ENCODE measurements at regions not wholly inside any gene's neighbourhood (a gene's known extent, or its start where the extent isn't known, plus 50 kb on each side); places are given as distances from the start of the nearest gene placed in this dataset.
"Not testable (repeated sequence)": the region's sequence is repeated elsewhere in the genome, so short reads cannot be mapped to it uniquely, and the experiment has no call there.

DNA sequence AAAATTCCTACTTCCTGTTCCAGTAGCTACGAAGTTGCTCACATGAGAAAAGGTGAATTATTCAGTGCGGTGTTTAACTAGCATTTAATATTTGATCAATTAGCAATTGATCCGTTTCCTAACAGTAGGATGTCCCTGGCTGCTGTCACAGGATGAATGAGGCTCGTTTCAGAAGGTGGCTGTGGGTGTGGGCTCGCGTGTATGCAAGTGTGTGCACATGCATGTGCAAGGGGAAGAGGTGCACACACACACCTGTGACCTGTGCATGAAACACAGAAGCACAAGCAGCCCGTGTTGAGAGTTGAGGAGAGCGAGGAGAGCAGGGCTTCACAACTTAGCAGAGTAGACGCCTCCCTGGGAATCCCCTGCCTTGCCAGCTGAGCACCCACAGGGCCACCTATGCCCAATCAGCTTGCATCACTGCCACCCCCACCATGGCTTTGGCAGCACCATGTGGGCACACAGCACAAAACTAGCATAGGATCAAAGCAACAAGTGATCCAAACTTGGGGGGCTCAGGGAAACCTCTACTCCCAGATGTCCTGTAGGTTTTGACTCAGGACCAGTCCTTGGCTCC, 107.2 kb downstream of the C5orf15 start:
- Histone ChIP-seq H3K27ac (no peak overlapping the region), H3K9me3 (peaks cover 0 to 3% (median 0%) of the 10 kb centered on the region in 4 donors), H3K4me1 (no peaks in the 10 kb centered on the region), H3K36me3 (no peaks in the 10 kb centered on the region), H3K4me3 (no peak overlapping the region), H3K27me3 (no peaks in the 10 kb centered on the region)
- DNase-seq: no peak
- TF ChIP-seq POLR2A (IDR thresholded peaks at IDR 0.05): no peak
- no peak for TF ChIP-seq EP300 (IDR thresholded peaks at IDR 0.05)
- TF ChIP-seq POLR2AphosphoS5 (IDR thresholded peaks at IDR 0.05): no peak
- TF ChIP-seq, protein P1, sequence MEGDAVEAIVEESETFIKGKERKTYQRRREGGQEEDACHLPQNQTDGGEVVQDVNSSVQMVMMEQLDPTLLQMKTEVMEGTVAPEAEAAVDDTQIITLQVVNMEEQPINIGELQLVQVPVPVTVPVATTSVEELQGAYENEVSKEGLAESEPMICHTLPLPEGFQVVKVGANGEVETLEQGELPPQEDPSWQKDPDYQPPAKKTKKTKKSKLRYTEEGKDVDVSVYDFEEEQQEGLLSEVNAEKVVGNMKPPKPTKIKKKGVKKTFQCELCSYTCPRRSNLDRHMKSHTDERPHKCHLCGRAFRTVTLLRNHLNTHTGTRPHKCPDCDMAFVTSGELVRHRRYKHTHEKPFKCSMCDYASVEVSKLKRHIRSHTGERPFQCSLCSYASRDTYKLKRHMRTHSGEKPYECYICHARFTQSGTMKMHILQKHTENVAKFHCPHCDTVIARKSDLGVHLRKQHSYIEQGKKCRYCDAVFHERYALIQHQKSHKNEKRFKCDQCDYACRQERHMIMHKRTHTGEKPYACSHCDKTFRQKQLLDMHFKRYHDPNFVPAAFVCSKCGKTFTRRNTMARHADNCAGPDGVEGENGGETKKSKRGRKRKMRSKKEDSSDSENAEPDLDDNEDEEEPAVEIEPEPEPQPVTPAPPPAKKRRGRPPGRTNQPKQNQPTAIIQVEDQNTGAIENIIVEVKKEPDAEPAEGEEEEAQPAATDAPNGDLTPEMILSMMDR (IDR thresholded peaks at IDR 0.05): no peak
- WGBS, 2 donors: 57 to 77% methylated on average over 6 to 8 of the region's 9 CpGs
- ATAC-seq (ENCODE audit: low FRiP score in 2 of 2): no peak

DNA sequence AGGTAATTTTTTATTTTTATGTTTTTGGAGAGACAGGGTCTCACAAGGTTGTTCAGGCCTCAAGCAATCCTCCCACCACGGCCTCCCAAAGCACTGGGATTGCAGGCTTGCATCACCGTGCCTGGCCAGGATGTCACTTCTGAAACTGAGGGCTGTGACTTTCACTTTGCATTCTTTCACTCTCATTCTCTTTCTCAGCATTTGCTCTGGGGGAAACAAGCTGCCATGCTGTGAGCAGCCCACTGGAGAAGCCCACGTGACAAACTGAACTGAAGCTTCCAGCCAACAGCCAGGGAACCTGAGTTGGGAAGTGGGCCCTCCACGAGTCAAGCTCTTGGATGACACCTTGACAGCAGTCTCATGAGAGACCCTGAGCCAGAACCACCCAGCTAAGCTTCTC, 109.4 kb downstream of the C5orf15 start:
- ATAC-seq (ENCODE audit: low FRiP score in 2 of 2): no peak
- H3K4me3 ChIP-seq: no peak overlapping the region
- 63 to 78% methylated on average over 4 of the region's 4 CpGs for WGBS, 2 donors
- H3K9me3 ChIP-seq: peaks cover 0 to 3% (median 0%) of the 10 kb centered on the region in 4 donors
- no peak for DNase-seq
- H3K27me3 ChIP-seq: no peaks in the 10 kb centered on the region
- no peak overlapping the region for H3K27ac ChIP-seq
- no peaks in the 10 kb centered on the region for H3K36me3 ChIP-seq
- no peak for TF ChIP-seq POLR2A (IDR thresholded peaks at IDR 0.05)
- TF ChIP-seq, protein P1 (IDR thresholded peaks at IDR 0.05): no peak
- H3K4me1 ChIP-seq: no peaks in the 10 kb centered on the region

DNA sequence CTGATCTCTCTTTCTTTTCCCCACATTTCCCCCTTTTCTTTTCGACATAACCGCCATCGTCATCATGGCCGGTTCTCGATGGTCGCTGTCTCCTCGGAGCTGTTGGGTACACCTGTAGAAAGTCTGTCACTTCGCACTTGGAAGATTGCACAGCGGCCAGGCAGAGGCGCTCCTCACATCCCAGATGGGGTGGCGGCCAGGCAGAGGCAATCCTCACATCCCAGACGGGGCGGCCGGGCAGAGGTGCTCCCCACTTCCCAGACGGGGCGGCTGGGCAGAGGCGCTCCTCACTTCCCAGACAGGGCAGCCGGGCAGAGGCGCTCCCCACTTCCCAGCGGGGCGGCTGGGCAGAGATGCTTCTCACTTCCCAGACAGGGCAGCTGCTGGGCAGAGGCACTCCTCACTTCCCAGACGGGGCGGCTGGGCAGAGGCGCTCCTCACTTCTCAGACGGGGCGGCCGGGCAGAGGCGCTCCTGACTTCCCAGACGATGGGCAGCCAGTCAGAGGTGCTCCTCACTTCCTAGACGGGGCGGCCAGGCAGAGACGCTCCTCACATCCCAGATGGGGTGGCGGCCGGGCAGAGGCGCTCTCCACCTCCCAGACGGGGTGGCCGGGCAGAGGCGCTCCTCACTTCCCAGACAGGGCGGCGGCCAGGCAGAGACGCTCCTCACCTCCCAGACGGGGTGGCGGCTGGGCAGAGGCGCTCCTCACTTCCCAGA, 110.7 kb downstream of the C5orf15 start:
- not testable (repeated sequence) for H3K27ac ChIP-seq; H3K9me3 ChIP-seq; H3K27me3 ChIP-seq; H3K4me3 ChIP-seq; H3K4me1 ChIP-seq; ATAC-seq (ENCODE audit: low FRiP score in 2 of 2); H3K36me3 ChIP-seq; DNase-seq
- WGBS, 2 donors: 89 to 92% methylated on average over 20 to 44 of the region's 44 CpGs

DNA sequence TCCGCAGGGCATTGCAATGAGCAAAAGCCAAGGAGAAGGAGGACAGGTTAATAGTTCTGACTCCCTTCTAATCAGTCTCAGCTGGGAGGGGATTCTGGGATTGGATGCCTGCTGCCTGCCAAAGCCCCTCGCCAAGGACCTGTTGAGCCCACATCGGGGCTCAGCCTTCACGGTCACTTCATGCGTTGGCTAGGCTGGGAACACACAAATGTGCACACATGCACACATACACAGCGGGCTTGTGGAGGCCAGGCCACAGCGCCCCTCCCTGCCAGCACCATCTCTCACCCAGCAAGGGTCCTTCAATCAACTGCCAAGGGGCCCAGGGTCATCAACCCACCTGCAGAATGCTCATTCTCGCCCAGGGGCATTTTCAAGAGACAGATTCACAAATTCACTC, 113.9 kb downstream of the C5orf15 start:
- WGBS, 2 donors: 83 to 89% methylated on average over 6 to 8 of the region's 8 CpGs
- TF ChIP-seq POLR2A (IDR thresholded peaks at IDR 0.05) (no peak), EP300 (IDR thresholded peaks at IDR 0.05) (no peak), POLR2AphosphoS5 (IDR thresholded peaks at IDR 0.05) (no peak)
- TF ChIP-seq, protein P1 (IDR thresholded peaks at IDR 0.05): no peak
- H3K4me1 ChIP-seq: no peaks in the 10 kb centered on the region
- DNase-seq (no peak), ATAC-seq (ENCODE audit: low FRiP score in 2 of 2) (no peak)
- H3K27ac ChIP-seq: no peak overlapping the region
- no peaks in the 10 kb centered on the region for H3K36me3 ChIP-seq
- no peaks in the 10 kb centered on the region for H3K27me3 ChIP-seq
- no peak overlapping the region for H3K4me3 ChIP-seq
- H3K9me3 ChIP-seq: peaks cover 0 to 3% (median 0%) of the 10 kb centered on the region in 4 donors

DNA sequence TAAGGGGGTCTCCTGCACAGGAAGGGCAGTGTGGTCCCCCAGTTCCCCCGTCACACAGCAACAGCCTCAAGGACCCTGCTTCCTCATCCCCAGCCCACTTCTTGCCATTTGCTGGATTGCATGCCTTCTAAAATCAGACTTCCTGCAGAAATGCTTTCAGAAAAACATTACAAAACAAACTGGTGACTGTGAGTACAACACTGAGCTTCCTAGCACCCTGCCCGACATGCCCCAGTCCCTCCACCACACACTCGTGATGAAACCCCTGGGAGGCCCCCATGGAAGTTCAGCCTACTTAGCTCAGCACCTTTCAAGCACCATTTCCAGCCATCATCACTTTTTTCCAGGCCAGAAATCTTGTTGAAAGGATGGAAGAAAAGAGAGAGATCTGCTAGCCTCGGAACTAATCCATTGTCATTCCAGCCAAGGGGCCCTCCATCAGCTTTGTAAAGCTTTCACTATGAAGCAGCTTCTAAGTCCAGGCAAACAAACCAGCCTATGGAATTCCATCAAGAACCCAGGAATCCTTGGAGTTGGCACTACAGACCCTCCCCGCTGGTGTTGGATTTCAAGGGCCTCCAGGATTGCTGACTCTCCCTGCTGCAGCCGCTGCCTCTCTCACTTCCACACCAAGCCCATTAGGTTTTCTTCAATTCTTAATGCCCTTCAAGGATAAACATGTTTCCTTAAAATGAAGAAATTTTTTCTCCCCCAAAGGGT, 114.6 kb downstream of the C5orf15 start:
- H3K4me1 ChIP-seq: no peaks in the 10 kb centered on the region
- 63% methylated on average over 6 of the region's 6 CpGs for WGBS, 2 donors
- H3K36me3 ChIP-seq: no peaks in the 10 kb centered on the region
- TF ChIP-seq, protein P1 (IDR thresholded peaks at IDR 0.05): no peak
- TF ChIP-seq POLR2A (IDR thresholded peaks at IDR 0.05): no peak
- no peak for TF ChIP-seq POLR2AphosphoS5 (IDR thresholded peaks at IDR 0.05)
- TF ChIP-seq EP300 (IDR thresholded peaks at IDR 0.05): no peak
- no peak overlapping the region for H3K4me3 ChIP-seq
- no peaks in the 10 kb centered on the region for H3K27me3 ChIP-seq
- ATAC-seq (ENCODE audit: low FRiP score in 2 of 2): no peak
- peaks cover 0 to 3% (median 0%) of the 10 kb centered on the region in 4 donors for H3K9me3 ChIP-seq
- H3K27ac ChIP-seq: no peak overlapping the region
- DNase-seq: no peak
